ENCODE measurements at regions not wholly inside any gene's neighbourhood (a gene's known extent, or its start where the extent isn't known, plus 50 kb on each side); places are given as distances from the start of the nearest gene placed in this dataset.

DNA sequence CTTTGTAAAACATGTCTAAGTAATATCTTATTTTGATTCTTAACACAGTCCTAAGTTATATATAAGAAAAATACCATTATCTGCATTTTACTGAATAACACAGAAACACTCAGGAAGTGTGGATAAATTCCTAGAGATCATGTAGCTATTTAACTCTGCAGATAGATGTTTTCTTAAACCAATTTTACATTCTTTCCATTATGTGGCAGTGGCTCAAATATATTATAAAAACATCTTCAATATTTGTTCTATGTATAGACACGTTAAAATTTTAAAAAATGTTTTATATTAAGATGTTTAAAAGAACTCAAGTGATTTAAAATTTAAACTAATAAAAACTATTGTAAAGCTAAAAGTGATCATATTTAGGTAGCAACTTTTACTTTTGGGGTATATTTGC is 683.8 kb downstream of the DIPK2A start:
- TF ChIP-seq, protein P1, sequence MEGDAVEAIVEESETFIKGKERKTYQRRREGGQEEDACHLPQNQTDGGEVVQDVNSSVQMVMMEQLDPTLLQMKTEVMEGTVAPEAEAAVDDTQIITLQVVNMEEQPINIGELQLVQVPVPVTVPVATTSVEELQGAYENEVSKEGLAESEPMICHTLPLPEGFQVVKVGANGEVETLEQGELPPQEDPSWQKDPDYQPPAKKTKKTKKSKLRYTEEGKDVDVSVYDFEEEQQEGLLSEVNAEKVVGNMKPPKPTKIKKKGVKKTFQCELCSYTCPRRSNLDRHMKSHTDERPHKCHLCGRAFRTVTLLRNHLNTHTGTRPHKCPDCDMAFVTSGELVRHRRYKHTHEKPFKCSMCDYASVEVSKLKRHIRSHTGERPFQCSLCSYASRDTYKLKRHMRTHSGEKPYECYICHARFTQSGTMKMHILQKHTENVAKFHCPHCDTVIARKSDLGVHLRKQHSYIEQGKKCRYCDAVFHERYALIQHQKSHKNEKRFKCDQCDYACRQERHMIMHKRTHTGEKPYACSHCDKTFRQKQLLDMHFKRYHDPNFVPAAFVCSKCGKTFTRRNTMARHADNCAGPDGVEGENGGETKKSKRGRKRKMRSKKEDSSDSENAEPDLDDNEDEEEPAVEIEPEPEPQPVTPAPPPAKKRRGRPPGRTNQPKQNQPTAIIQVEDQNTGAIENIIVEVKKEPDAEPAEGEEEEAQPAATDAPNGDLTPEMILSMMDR (IDR thresholded peaks at IDR 0.05): no peak
- no peak for TF ChIP-seq ZFX (IDR thresholded peaks at IDR 0.05; ENCODE audit: borderline replicate concordance)
- no peak overlapping the region for H3K27ac ChIP-seq

DNA sequence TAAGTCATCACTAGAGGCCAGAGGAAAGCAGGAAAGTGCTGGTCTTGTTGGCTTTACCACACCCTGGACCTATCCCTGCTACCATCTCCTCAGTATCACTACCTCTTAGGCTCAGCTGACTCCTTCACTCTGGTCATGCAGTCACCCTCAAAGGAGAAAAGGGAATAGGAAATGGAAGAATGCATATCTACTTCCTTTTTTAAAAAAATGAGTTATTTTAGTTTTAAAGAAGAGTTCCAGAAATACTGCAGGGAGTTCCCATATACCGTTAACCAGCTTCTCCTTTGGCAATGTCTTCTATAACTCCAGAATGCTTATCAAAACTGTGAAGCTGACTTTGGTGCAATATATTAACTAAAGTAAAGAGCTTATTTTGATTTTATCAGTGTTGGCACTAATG is 688.6 kb downstream of the DIPK2A start:
- TF ChIP-seq, protein P1 (IDR thresholded peaks at IDR 0.05): no peak
- no peak for TF ChIP-seq ZFX (IDR thresholded peaks at IDR 0.05; ENCODE audit: borderline replicate concordance)
- H3K27ac ChIP-seq: no peak overlapping the region

DNA sequence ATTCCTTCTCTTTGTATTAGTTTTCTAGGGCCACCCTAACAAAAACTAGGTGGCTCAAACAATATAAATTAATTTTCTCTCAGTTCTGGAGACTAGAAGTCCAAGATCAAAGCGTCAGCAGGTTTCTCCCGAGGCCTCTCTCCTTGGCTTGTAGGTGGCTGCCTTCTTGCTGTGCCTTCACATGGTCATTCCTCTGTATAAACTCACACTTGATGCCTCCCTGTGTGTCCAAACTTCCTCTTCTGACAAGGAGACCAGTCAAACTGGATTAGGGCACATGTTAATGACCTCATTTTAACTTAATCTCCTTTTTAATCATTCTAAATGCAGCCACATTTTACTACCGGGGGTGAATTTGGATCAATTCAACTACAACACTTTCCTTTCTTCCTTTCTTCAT is 691.1 kb downstream of the DIPK2A start:
- H3K27ac ChIP-seq: no peak overlapping the region
- TF ChIP-seq, protein P1 (IDR thresholded peaks at IDR 0.05): no peak
- TF ChIP-seq ZFX (IDR thresholded peaks at IDR 0.05; ENCODE audit: borderline replicate concordance): no peak

DNA sequence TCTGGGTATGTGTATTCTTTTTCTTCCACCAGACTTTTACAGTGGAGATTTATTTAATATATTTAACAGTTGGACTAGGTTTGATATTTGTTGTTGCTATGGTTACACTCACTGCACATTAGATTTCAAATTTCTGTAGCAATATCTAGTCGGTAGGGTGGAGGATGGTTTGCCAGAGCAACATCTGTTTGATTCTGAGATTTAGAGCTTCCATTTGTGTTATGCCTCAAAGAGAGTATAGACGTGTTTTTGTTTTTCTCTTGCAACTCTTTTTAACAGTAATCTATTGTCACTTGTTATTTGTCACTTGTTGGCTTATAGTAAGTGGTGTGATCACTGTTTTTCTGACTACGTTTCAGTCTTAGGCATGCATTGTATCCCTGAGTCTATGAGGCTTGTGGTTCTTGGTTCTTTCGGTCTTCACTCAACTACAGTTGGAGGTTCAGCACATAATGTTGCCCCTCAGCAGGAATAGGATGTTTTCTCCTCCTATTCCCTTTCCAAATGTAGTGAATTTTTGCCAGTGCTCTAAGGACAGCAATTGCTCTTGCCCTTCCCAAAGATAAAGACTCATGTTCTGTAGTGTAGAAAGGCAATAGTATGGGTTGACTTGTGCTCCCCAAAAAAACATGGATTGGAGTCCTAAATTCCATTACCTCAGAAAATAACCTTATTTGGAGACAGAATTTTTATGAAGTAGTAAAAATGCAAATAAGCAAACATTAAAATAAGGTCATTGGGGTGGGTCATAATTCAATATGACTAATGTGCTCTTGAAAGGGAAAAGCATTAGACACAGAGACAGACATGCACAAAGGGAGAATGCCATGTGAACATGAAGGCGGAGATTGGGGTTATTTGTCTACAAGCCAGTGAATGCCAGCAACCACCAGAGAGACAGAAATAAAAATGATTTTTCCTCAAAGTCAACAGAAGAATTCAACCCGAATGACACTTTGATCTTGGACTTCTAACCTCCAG is 692.1 kb downstream of the DIPK2A start:
- no peak overlapping the region for H3K27ac ChIP-seq

DNA sequence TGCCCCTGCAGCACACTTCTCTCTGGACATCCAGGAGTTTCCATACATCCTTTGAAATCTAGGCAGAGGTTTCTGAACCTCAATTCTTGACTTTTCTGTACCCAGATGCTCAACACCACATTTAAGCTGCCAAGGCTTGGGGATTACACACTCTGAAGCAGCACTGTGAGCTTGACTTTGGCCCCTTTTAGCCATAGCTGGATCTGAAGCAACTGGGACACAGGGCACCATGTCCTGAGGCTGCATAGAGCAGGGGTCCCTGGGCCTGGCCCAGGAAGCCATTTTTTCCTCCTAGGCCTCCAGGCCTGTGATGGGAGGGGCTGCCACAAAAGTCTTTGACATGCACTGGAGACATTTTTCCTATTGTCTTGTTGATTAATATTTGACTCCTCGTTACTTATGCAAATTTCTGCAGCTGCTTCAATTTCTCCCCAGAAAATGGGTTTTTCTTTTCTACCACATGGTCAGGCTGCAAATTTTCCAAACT is 694.0 kb downstream of the DIPK2A start:
- no peak overlapping the region for H3K27ac ChIP-seq
- TF ChIP-seq ZFX (IDR thresholded peaks at IDR 0.05; ENCODE audit: borderline replicate concordance): no peak
- TF ChIP-seq, protein P1 (IDR thresholded peaks at IDR 0.05): no peak

More for the DNA sequence above, 692.1 kb downstream of the DIPK2A start:
- TF ChIP-seq, protein P1 (IDR thresholded peaks at IDR 0.05): no peak
- no peak for TF ChIP-seq ZFX (IDR thresholded peaks at IDR 0.05; ENCODE audit: borderline replicate concordance)

DNA sequence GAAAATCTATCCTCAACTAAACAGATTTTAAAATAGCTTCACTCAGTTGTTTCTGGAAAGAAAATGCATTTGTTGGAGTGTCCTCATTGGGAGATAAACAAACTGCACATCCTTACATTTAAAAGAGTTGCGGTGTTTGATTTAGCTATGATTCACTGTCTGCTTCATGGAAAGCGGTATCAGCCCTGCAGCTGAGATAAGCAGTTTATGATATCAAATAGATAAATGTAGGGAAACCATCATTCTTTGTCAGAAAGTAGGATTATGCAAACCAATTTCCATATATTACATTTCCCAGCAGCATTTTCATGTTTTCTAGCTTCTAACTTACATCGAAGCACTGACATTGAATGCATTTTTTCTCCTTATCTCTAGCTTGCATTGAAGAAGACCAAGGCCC is 698.9 kb downstream of the DIPK2A start:
- no peak for TF ChIP-seq ZFX (IDR thresholded peaks at IDR 0.05; ENCODE audit: borderline replicate concordance)
- TF ChIP-seq, protein P1 (IDR thresholded peaks at IDR 0.05): no peak
- no peak overlapping the region for H3K27ac ChIP-seq

DNA sequence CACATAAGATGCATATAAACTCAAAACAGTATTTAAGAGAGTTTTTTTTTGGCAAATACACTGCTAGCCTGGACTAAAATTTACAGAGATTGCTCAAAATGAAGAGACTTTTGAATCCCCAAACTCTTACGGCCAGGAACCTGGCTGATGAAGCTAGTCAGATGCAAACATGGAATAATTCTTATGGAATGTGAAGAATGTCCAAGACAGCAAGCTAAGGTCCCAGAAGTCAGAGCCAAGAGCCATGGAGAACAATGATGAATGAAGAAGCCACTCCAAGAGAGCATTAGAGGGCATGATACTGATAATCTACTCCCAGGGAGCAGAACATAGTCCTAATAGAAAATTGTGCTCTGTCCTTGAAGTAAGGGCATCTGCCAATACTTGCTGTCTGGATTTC is 705.5 kb downstream of the DIPK2A start:
- no peak overlapping the region for H3K27ac ChIP-seq
- TF ChIP-seq ZFX (IDR thresholded peaks at IDR 0.05; ENCODE audit: borderline replicate concordance): no peak
- TF ChIP-seq, protein P1 (IDR thresholded peaks at IDR 0.05): no peak

Measured in 22Rv1 (cell line).